HG03460 (cell line): ENCODE measurements at regions not wholly inside any gene's neighbourhood (a gene's known extent, or its start where the extent isn't known, plus 50 kb on each side); places are given as distances from the start of the nearest gene placed in this dataset.
A peak's percentile ranks its signal among the peaks of the same experiment; 100 is the strongest.
"Not testable (repeated sequence)": the region's sequence is repeated elsewhere in the genome, so short reads cannot be mapped to it uniquely, and the experiment has no call there.

Experiments
- ATAC-seq: cut with Tn5 transposase; IDR thresholded peaks from one replicate; pipeline ENCODE4 v1.9.1; 2021; ENCODE audit not compliant: unreplicated experiment

GRCh38 chr18:67143028-67143427 lies 373.5 kb downstream of the DSEL start:
- ATAC-seq = no peak

GRCh38 chr18:67142604-67143003 lies 373.9 kb downstream of the DSEL start:
- ATAC-seq = no peak

GRCh38 chr18:67140495-67140894 lies 376.0 kb downstream of the DSEL start:
- no peak for ATAC-seq

- no peak for ATAC-seq
Measured at GRCh38 chr18:67139899-67140298, 376.6 kb downstream of the DSEL start.

GRCh38 chr18:67135981-67136380 lies 380.5 kb downstream of the DSEL start:
- ATAC-seq = no peak

- ATAC-seq = no peak
Measured at GRCh38 chr18:67134911-67135310, 381.6 kb downstream of the DSEL start.

- no peak for ATAC-seq
Measured at GRCh38 chr18:67133669-67134068, 382.9 kb downstream of the DSEL start.

GRCh38 chr18:67132919-67133318 lies 383.6 kb downstream of the DSEL start:
- ATAC-seq = no peak

GRCh38 chr18:67131498-67131897 lies 385.0 kb downstream of the DSEL start:
- no peak for ATAC-seq

- not testable (repeated sequence) for ATAC-seq
Measured at GRCh38 chr18:67126751-67127150, 389.8 kb downstream of the DSEL start.

GRCh38 chr18:67123901-67124300 lies 392.6 kb downstream of the DSEL start:
- no peak for ATAC-seq

- no peak for ATAC-seq
Measured at GRCh38 chr18:67117804-67118203, 398.7 kb downstream of the DSEL start.

GRCh38 chr18:67109535-67109934 lies 407.0 kb downstream of the DSEL start:
- no peak for ATAC-seq

- no peak for ATAC-seq
Measured at GRCh38 chr18:67108894-67109293, 407.6 kb downstream of the DSEL start.

GRCh38 chr18:67104700-67105284 lies 411.7 kb downstream of the DSEL start:
- ATAC-seq = peak; percentile 85

- ATAC-seq = no peak
Measured at GRCh38 chr18:67094123-67094522, 422.4 kb downstream of the DSEL start.

- ATAC-seq = no peak
Measured at GRCh38 chr18:67092141-67092540, 424.4 kb downstream of the DSEL start.

GRCh38 chr18:67081482-67082211 lies 434.9 kb downstream of the DSEL start:
- ATAC-seq = no peak

- no peak for ATAC-seq
Measured at GRCh38 chr18:67080601-67081000, 435.9 kb downstream of the DSEL start.

GRCh38 chr18:67074309-67074708 lies 442.2 kb downstream of the DSEL start:
- no peak for ATAC-seq

- no peak for ATAC-seq
Measured at GRCh38 chr18:67072791-67073190, 443.7 kb downstream of the DSEL start.

GRCh38 chr18:67068608-67069007 lies 447.9 kb downstream of the DSEL start:
- no peak for ATAC-seq

- no peak for ATAC-seq
Measured at GRCh38 chr18:67047334-67047733, 443.4 kb upstream of the CDH19 start.
